ENCODE measurements at regions not wholly inside any gene's neighbourhood (a gene's known extent, or its start where the extent isn't known, plus 50 kb on each side); places are given as distances from the start of the nearest gene placed in this dataset.

GRCh38 chr5:52466113-52466512 lies 321.6 kb upstream of the ITGA1 start:
- no peak for TF ChIP-seq CTCF (IDR thresholded peaks at IDR 0.05; ENCODE audit: insufficient read depth, low read length, poor library complexity, severe bottlenecking)
- DNase-seq (ENCODE audit: low read depth) = no peak
- H3K36me3 ChIP-seq (ENCODE audit: control insufficient read depth, insufficient read depth, low read length) = no peaks in the 10 kb centered on the region
- H3K4me3 ChIP-seq (ENCODE audit: low read depth, low read length) = no peak overlapping the region
- H3K27me3 ChIP-seq (ENCODE audit: control insufficient read depth, insufficient read depth, low read length) = no peaks in the 10 kb centered on the region

- H3K36me3 ChIP-seq (ENCODE audit: control insufficient read depth, insufficient read depth, low read length) = no peaks in the 10 kb centered on the region
- no peak overlapping the region for H3K4me3 ChIP-seq (ENCODE audit: low read depth, low read length)
- DNase-seq (ENCODE audit: low read depth) = no peak
- no peak for TF ChIP-seq CTCF (IDR thresholded peaks at IDR 0.05; ENCODE audit: insufficient read depth, low read length, poor library complexity, severe bottlenecking)
- H3K27me3 ChIP-seq (ENCODE audit: control insufficient read depth, insufficient read depth, low read length) = no peaks in the 10 kb centered on the region
Measured at GRCh38 chr5:52466749-52467520, 320.8 kb upstream of the ITGA1 start.

GRCh38 chr5:52468976-52469375 lies 318.7 kb upstream of the ITGA1 start:
- no peaks in the 10 kb centered on the region for H3K27me3 ChIP-seq (ENCODE audit: control insufficient read depth, insufficient read depth, low read length)
- no peak for TF ChIP-seq CTCF (IDR thresholded peaks at IDR 0.05; ENCODE audit: insufficient read depth, low read length, poor library complexity, severe bottlenecking)
- no peak overlapping the region for H3K4me3 ChIP-seq (ENCODE audit: low read depth, low read length)
- no peaks in the 10 kb centered on the region for H3K36me3 ChIP-seq (ENCODE audit: control insufficient read depth, insufficient read depth, low read length)
- no peak for DNase-seq (ENCODE audit: low read depth)

- TF ChIP-seq CTCF (IDR thresholded peaks at IDR 0.05; ENCODE audit: insufficient read depth, low read length, poor library complexity, severe bottlenecking) = no peak
- no peaks in the 10 kb centered on the region for H3K27me3 ChIP-seq (ENCODE audit: control insufficient read depth, insufficient read depth, low read length)
- DNase-seq (ENCODE audit: low read depth) = no peak
Measured at GRCh38 chr5:52469420-52469819, 318.3 kb upstream of the ITGA1 start.

GRCh38 chr5:52469835-52470234 lies 317.9 kb upstream of the ITGA1 start:
- no peaks in the 10 kb centered on the region for H3K36me3 ChIP-seq (ENCODE audit: control insufficient read depth, insufficient read depth, low read length)
- H3K27me3 ChIP-seq (ENCODE audit: control insufficient read depth, insufficient read depth, low read length) = no peaks in the 10 kb centered on the region
- no peak for TF ChIP-seq CTCF (IDR thresholded peaks at IDR 0.05; ENCODE audit: insufficient read depth, low read length, poor library complexity, severe bottlenecking)
- no peak for DNase-seq (ENCODE audit: low read depth)
- H3K4me3 ChIP-seq (ENCODE audit: low read depth, low read length) = no peak overlapping the region

More at GRCh38 chr5:52469420-52469819, 318.3 kb upstream of the ITGA1 start:
- Histone ChIP-seq H3K36me3 (ENCODE audit: control insufficient read depth, insufficient read depth, low read length) (no peaks in the 10 kb centered on the region), H3K4me3 (ENCODE audit: low read depth, low read length) (no peak overlapping the region)

GRCh38 chr5:52476346-52476745 lies 311.4 kb upstream of the ITGA1 start:
- no peaks in the 10 kb centered on the region for H3K27me3 ChIP-seq (ENCODE audit: control insufficient read depth, insufficient read depth, low read length)
- no peak for TF ChIP-seq CTCF (IDR thresholded peaks at IDR 0.05; ENCODE audit: insufficient read depth, low read length, poor library complexity, severe bottlenecking)
- no peaks in the 10 kb centered on the region for H3K36me3 ChIP-seq (ENCODE audit: control insufficient read depth, insufficient read depth, low read length)
- DNase-seq (ENCODE audit: low read depth) = no peak
- no peak overlapping the region for H3K4me3 ChIP-seq (ENCODE audit: low read depth, low read length)

All from kidney epithelial cell (primary cell).